ENCODE measurements at regions not wholly inside any gene's neighbourhood (a gene's known extent, or its start where the extent isn't known, plus 50 kb on each side); places are given as distances from the start of the nearest gene placed in this dataset.

DNA sequence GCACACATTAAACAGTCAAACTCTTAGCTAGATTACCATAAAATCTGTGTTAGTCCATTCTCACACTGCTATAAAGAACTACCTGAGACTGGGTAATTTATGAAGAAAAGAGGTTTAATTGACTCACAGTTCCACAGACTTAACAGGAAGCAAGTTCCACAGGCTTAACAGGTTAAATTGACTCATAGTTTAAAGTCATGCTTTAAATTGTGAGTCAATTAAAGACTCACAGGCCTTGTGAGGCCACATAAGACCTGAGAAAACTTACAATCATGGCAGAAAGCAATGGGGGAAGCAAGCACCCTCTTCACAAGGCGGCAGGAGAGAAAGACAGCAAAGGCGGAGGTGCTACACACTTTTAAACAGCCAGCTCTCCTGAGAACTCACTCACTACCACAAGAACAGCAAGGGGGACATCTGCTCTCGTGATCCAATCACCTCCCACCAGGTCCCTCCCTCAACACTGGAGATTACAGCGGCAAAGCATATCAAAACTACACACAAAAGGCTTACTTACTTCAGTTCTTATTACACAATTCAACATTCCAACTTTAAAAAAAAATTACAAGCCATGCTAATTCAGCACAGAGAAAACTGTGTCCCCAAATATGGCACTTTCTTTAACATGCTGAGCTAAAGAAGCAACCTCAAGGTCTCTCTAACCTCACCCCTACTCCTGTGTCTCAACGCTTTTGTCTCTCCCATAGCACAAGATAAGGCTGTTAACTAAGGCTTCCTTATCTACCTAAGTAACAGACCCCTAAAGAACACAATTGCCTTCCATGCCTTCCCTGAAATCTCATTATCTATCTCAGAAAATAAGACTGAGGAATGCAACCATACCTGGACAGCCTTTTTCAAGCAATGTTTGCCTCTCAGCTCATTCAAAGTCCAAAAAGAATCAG lies 805.1 kb downstream of the NR2F1-AS1 start:
- intact Hi-C loops (cut with DNase I; ENCODE audit: low total_unique reads) (no loop called here), in situ Hi-C loops (cut with MboI; ENCODE audit: low pct_ligation_motif_present in 1 of 4, low pct_unique_long_range_greater_than_20kb in 1 of 4, low sequenced_read_pairs in 3 of 4) (no loop called here)
- DNase-seq = no peak
- no peak for TF ChIP-seq POLR2AphosphoS5 (IDR thresholded peaks at IDR 0.05)
- no peak for TF ChIP-seq POLR2A (IDR thresholded peaks at IDR 0.05)
- TF ChIP-seq EP300 (IDR thresholded peaks at IDR 0.05; ENCODE audit: low read depth) = no peak
- TF ChIP-seq, protein P1, sequence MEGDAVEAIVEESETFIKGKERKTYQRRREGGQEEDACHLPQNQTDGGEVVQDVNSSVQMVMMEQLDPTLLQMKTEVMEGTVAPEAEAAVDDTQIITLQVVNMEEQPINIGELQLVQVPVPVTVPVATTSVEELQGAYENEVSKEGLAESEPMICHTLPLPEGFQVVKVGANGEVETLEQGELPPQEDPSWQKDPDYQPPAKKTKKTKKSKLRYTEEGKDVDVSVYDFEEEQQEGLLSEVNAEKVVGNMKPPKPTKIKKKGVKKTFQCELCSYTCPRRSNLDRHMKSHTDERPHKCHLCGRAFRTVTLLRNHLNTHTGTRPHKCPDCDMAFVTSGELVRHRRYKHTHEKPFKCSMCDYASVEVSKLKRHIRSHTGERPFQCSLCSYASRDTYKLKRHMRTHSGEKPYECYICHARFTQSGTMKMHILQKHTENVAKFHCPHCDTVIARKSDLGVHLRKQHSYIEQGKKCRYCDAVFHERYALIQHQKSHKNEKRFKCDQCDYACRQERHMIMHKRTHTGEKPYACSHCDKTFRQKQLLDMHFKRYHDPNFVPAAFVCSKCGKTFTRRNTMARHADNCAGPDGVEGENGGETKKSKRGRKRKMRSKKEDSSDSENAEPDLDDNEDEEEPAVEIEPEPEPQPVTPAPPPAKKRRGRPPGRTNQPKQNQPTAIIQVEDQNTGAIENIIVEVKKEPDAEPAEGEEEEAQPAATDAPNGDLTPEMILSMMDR (IDR thresholded peaks at IDR 0.05) = no peak
- Histone ChIP-seq H3K4me1 (no peaks in the 10 kb centered on the region), H3K9me3 (no peaks in the 10 kb centered on the region), H3K27me3 (no peaks in the 10 kb centered on the region), H3K4me3 (no peak overlapping the region), H3K27ac (no peak overlapping the region), H3K36me3 (no peaks in the 10 kb centered on the region)
- 69 to 77% methylated on average over 3 to 5 of the region's 5 CpGs for WGBS, 2 donors (ENCODE audit: low coverage in 1 of 2)

DNA sequence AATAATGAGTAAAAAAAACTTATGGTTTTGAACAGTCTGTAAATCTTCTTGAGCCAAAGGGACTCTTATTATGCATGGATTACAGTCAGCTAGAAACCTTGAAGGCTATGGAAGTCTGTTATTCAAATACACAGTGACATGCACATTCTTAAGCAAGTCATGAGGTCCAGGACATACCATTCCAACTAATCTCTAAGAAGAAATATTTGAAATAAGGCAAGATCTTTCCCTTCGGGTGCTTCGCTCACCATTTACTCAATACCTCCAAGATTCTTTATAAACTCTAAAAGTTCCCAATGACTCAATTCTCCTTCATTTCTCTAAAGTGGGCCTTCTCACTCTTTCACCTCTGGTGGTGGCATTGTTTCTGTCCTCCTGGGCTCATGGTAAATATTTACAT lies 811.0 kb downstream of the NR2F1-AS1 start:
- in situ Hi-C loops (cut with MboI; ENCODE audit: low pct_ligation_motif_present in 1 of 4, low pct_unique_long_range_greater_than_20kb in 1 of 4, low sequenced_read_pairs in 3 of 4) = no loop called here
- no peaks in the 10 kb centered on the region for H3K4me1 ChIP-seq
- intact Hi-C loops (cut with DNase I; ENCODE audit: low total_unique reads) = loop anchor here (5.0 kb wide), 1 partner anchor 1952 kb away; no protein-coding TSS in a partner anchor
- DNase-seq = no peak
- no peak for TF ChIP-seq POLR2AphosphoS5 (IDR thresholded peaks at IDR 0.05)
- no peak for TF ChIP-seq EP300 (IDR thresholded peaks at IDR 0.05; ENCODE audit: low read depth)
- TF ChIP-seq, protein P1 (IDR thresholded peaks at IDR 0.05) = no peak
- TF ChIP-seq POLR2A (IDR thresholded peaks at IDR 0.05) = no peak
- no peaks in the 10 kb centered on the region for H3K9me3 ChIP-seq
- H3K4me3 ChIP-seq = no peak overlapping the region
- no peak overlapping the region for H3K27ac ChIP-seq
- H3K27me3 ChIP-seq = no peaks in the 10 kb centered on the region
- WGBS, 2 donors (ENCODE audit: low coverage in 1 of 2) = 88 to 90% methylated on average over 2 of the region's 2 CpGs
- H3K36me3 ChIP-seq = no peaks in the 10 kb centered on the region

DNA sequence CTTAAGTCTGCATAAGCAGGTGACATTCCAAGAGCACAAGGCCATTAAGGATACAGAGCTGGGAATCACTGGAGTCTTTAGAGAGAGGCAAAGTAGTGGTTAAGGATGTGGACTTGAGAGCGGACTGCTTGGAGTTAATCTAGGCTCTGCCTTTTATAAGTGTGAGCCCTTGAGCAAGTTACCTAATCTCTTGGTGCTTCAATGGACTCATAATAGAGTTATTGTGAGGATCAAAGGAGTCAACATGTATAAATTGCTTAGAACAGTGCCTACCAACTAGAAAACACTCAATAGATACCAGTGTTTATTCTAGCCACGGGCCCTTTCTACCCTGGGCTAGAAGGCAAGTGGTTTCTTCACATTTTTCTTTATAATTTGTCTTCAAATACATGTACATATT lies 819.4 kb downstream of the NR2F1-AS1 start:
- Histone ChIP-seq H3K27me3 (no peaks in the 10 kb centered on the region), H3K36me3 (no peaks in the 10 kb centered on the region), H3K4me1 (no peaks in the 10 kb centered on the region), H3K9me3 (no peaks in the 10 kb centered on the region), H3K4me3 (no peak overlapping the region), H3K27ac (no peak overlapping the region)
- intact Hi-C loops (cut with DNase I; ENCODE audit: low total_unique reads) (no loop called here), in situ Hi-C loops (cut with MboI; ENCODE audit: low pct_ligation_motif_present in 1 of 4, low pct_unique_long_range_greater_than_20kb in 1 of 4, low sequenced_read_pairs in 3 of 4) (no loop called here)
- DNase-seq = no peak
- 54 to 59% methylated on average over 2 of the region's 2 CpGs for WGBS, 2 donors (ENCODE audit: low coverage in 1 of 2)
- TF ChIP-seq EP300 (IDR thresholded peaks at IDR 0.05; ENCODE audit: low read depth) = no peak
- TF ChIP-seq POLR2A (IDR thresholded peaks at IDR 0.05) = no peak
- TF ChIP-seq POLR2AphosphoS5 (IDR thresholded peaks at IDR 0.05) = no peak
- TF ChIP-seq, protein P1 (IDR thresholded peaks at IDR 0.05) = no peak

DNA sequence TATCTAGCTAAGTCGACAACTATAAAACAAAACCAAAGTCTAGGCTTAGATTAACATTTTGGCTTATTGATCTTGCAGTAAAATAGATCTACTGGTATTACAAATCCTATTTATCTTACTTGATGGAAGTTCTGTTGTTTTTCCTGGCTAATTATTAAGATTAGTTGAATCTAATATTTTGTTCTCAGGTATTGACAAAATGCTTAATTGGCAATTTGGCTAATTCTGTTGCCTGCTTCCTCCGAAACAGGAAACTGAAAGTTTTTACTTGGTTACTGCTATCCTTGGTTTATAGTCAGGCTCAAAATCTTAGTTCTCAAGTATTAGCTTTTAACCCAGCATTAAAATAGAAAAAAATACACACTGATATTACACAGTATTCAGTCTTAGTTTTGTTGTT lies 820.5 kb downstream of the NR2F1-AS1 start:
- H3K4me1 ChIP-seq = no peaks in the 10 kb centered on the region
- WGBS, 2 donors (ENCODE audit: low coverage in 1 of 2) = 80 to 85% methylated on average over 2 of the region's 2 CpGs
- TF ChIP-seq POLR2A (IDR thresholded peaks at IDR 0.05) (no peak), POLR2AphosphoS5 (IDR thresholded peaks at IDR 0.05) (no peak), EP300 (IDR thresholded peaks at IDR 0.05; ENCODE audit: low read depth) (no peak)
- TF ChIP-seq, protein P1 (IDR thresholded peaks at IDR 0.05) = no peak
- no peaks in the 10 kb centered on the region for H3K27me3 ChIP-seq
- no peak overlapping the region for H3K27ac ChIP-seq
- no peak overlapping the region for H3K4me3 ChIP-seq
- no peaks in the 10 kb centered on the region for H3K9me3 ChIP-seq
- in situ Hi-C loops (cut with MboI; ENCODE audit: low pct_ligation_motif_present in 1 of 4, low pct_unique_long_range_greater_than_20kb in 1 of 4, low sequenced_read_pairs in 3 of 4) = no loop called here
- H3K36me3 ChIP-seq = no peaks in the 10 kb centered on the region
- no peak for DNase-seq
- intact Hi-C loops (cut with DNase I; ENCODE audit: low total_unique reads) = no loop called here
